Retina (tissue), 1 donor: ENCODE measurements at regions not wholly inside any gene's neighbourhood (a gene's known extent, or its start where the extent isn't known, plus 50 kb on each side); places are given as distances from the start of the nearest gene placed in this dataset.

Source experiments
- DNase-seq: peaks from one replicate; pipeline ENCODE4 v3.0.0-alpha.2; 2016

DNA sequence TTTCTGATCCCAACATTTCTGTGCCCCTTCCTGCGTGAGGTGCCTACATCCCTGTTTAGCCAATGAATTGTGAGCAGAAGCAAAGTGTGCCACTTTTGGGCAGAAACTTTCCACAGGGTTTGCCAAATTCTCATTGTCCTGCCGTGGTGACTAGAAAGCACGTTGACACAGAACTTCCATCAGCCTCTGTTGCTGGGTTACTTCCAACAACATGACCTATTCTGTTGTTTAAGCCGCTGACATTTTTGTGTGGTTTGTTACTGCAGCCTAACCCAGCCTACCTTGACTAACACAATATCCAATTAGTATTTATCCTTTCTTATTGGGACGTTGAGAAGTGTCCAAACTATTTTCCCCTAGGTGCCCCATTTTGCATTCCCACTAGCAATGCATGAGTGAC is 136.8 kb downstream of the URB2 start:
- DNase-seq, result no peak

DNA sequence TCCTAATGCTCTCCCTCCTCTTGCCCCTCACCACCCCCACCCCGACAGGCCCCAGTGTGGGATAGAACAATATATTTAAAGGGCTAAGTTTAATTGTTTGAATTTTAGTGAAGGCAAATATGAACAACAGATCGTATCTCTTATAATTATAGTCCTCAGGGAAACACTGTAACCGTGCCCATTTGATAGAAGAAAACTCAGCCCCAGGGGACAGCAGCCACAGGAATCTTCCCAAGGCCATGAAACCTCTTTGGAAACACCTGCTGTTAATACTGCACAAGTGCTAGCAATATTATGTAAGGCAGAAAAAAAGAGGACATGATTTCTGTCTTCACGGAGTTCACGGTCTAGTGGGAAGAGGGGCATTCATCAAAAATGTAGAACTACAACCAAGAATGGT is 142.2 kb downstream of the URB2 start:
- DNase-seq, result no peak

DNA sequence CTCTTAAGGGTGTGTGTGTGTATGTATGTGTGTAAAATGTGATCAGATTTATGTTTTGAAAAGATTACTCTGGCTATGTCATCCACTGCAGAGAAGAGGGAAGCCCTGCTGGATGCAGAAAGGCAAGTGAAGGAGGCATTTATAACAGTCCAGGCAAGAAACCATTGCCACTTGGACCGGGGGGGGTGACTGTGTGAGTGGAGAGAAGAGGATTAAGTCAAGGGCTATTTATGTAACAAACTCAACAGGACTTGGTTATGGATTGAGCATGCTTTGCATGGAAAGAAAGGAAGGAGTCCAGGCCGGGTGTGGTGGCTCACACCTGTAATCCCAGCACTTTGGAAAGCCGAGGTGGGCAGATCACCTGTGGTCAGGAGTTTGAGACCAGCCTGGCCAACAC is 143.0 kb downstream of the URB2 start:
- no peak for DNase-seq

DNA sequence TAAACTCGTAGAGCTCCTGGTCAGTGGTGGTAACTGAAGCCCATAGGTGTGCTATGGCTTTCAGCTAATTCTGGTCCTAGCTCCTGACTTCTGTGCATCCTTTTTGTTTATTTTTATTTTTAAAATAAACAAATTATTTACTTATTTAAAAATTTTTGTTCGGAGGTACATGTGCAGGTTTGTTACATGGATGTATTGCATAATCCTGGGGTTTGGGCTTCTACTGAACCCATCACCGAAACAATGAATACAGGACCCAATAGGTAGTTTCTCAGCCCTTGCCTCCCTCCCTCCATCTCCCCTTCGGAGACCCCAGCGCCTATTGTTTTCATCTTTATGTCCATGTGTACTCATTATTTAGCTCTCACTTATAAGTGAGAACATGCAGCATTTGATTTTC is 143.8 kb downstream of the URB2 start:
- DNase-seq, result no peak

DNA sequence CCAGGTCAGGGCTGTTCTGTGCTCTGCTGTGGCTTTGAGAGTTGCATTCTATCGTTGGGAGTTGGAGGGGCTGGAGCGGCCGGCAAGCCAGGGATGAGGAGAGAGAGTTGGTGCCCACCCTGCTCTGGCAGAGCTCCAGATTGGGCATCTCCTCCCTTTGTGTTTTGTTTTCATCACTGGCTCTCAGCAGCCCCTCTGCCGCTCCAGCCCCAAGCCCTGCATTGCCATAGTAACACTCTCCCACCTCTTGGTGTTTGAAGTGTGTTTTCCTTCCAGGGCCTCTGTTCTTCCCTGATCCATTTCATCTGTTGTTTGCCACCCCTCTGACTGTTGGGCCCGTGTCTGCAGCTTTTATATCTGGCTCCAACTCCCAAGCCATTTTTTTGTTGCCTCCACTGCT is 152.7 kb downstream of the URB2 start:
- DNase-seq, result peak; percentile 71

DNA sequence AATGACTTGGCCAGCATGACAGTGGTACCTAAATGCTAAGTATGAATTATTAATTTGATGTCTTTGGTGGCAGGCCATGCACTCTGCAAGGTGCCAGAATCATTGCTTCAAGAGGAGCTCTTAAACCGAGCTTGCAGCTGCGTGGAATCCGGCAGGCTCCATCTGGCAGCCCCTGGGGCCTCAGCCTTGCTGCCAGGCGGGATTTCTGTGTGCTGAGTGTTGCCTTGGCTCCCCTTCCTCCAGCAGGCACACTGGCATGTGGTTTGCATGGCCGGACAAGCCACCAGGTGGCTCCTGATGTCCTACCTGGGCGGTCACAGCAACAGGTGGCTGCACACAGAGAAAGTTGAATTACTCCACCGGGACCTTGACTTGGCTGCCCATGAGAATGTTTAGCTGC is 155.4 kb downstream of the URB2 start:
- DNase-seq, result peak; percentile 42

DNA sequence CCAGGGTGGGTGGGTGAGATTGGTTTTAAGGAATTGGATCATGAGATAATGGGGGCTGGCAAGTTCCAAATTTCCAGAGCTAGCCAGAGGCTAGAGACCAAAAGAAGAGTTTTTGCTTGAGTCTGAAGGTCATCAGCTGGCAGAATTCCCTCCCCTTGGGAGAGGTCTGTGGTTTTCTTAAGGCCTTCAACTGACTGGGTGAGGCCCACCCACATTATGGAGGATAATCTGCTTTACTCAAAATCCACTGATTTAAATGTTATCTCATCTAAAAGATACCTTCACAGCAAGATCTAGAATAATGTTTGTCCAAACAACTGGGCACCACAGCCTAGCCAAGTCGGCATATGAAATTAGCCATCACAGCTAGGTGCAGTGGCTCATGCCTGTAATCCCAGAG is 156.4 kb downstream of the URB2 start:
- DNase-seq, result no peak

DNA sequence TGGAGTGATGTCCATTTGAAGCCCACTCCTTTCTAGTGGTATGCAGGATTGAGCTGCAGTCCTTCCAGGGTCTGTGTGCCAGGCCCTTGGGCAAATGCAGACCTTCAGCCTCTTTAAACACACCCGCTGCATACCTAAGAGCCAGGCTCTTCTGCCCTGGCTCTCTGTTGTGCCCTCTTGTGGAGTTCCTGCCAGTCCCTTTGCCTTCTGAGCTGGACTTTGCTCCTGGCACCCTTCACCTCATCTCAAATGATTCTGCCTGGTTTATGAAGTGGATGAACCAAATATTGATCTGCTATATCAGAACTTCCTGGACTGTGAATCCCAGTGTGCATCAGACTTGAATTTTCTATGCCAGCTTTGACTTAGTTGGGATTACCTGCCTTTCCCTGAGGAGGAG is 158.8 kb downstream of the URB2 start:
- no peak for DNase-seq

DNA sequence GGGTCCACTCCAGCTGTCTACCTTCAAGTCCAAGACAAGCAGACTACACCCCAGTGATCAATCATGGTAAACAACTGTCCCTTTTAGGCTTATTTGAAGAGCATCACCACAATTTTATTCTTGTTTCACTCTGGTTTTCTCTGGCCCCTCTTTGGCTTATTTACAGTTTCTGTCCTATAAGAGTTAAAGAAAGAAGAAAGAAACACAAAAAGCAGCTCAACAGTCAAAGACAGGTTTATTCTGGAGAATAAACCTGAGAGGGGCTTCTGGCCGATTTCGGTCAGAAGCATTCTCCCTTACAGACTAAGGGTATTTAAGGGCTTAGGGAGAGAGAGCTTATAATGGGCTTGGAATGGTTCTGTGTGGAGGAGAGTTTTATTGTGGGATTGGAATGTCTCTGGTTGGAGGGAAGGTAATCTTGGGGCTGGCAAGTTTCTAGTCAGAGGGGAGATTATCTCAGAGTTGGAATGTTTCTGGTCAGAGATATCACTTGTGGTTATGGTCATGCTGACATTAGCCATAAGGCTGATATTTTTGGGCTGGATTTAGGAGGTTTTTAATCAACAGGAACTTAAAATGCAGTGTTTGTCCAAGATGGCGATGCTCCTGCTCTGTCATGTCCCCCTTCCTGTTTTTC is 161.0 kb downstream of the URB2 start:
- DNase-seq, result no peak

DNA sequence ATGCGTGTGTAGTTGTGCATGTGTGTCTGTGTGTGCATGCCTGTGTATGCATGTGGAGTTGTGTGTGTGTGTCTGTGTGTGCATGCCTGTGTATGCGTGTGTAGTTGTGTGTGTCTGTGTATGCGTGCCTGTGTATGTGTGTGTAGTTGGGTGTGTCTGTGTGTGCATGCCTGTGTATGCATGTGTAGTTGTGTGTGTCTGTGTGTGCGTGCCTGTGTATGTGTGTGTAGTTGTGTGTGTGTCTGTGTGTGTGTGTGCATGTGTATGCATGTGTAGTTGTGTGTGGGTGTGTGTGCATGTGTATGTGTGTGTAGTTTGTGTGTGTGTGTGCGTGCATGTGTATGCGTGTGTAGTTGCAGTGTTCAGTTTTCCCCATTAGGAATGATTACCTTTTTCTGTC is 162.0 kb downstream of the URB2 start:
- DNase-seq, result no peak

DNA sequence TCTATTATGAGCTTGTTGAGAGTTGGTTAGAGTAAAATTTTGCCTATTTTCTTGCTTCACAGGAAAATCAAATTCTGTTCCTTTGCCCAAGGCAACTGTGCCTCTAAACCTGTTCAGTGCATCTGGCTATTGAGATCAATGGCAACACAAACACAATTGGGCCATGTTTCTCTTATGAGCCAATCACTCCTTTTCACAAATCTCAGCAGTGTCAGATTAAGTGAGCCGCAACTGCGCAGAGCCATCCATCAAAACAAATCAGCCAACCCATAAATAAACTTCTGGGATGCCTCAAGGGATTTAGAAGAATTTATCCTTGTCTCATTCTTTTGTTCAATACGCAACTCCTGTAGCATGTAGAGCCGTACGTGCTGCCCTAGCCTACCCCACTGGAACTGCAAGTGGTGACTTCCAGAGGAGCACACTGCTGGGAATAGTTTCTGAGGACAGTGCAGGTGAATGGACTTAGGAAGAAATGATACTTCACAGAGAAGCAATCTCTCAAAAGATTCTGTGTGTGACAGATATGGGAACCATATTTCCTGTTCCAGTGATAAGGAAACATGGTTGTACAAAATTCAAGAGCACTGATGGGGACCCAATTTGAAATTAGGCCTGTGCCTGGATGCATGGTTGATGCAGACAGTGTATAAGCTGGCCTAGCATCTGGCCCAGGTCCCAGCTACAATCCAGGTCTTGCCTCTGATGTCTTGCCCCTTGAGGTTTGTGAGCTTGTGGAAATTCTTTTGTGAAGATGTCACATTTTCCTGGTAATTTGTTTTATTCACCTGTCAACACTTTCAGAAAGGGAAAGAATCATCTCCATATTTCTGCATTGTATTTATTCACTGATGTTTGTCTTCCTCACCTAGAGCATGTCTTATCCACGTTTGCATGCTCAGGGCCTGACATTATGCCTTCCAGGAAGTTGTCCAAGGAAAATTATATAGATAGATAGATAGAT is 166.2 kb downstream of the URB2 start:
- peak; percentile 31 for DNase-seq

DNA sequence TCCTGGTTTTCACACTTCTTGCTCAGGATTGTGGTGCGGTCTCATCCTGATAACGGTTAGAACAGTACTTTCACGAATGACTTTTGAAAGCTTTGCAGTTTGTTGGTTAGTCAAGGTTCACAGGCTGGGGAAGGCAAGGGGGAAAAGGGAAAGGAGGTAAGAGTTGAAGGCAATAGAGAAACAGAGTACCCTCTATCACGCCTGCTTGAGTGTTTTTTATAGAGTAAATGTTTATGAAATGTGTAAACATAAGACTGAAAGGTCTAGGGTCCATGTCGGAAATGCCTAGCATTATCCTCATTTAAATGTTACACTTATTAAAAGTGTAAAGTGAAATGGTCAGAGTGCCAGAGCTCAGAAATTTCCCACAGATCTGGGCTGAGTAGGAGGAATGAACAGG is 167.4 kb downstream of the URB2 start:
- DNase-seq, result no peak

DNA sequence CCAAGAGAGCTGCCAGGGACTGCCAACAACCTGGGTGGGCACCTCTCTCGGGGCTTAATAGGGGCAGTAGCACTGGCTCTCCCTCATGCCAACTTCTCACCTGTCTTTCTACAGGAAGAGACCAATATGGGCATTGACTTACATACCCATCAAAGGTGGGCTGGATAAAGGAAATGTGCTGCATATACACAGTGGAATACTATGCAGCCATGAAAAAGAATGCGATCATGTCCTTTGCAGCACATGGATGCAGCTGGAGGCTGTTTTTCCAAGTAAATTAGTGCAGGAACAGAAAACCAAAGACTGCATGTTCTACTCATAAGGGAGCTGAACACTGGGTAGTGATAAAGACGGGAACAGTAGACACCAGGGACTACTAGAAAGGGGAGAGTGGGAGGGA is 172.5 kb downstream of the URB2 start:
- DNase-seq, result no peak

DNA sequence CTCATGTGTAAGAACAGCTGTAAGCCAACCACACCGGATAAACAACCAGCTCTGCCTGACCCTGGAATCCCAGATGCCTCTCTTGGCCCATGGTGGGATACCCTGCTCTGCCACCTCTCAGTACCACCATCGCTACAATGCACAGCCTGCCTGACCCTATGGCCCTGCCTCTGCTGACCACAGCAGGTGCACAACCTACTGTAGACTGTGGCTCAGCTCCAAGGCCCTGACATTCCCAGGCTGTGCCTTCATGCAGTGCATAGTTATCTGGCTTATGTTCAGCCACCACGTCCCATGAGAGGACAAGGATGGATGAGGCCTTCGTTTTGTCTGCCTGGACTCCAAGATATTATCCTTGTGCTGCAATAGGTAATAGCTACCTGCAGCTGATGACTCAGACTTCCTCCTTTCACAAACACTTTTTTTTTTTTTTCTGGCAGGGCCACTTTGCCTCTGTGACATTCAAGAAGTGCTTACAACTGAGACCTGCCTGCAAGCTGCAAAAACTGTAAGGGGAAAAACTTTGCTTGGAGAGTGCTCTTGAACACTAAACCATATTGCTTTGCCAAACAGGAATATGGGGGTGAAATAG is 177.7 kb downstream of the URB2 start:
- DNase-seq, result no peak

DNA sequence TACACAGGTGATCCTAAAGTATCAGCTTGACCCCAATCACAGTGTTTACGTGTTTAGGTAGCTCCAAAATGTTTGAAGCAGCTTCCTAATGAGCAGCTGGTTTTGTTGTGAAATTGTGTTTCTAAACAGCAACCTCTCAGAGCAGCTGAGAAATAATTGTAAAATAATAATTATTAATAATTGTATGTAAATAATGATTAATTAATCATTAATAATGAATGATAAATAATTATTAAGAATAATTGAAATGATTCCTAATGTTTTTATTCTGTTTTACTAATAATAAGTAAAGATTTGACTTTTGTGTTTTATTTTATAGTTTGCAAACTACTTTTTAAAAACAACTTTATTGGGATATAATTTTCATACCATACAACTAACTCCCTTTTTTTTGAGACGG is 182.2 kb downstream of the URB2 start:
- DNase-seq, result no peak

DNA sequence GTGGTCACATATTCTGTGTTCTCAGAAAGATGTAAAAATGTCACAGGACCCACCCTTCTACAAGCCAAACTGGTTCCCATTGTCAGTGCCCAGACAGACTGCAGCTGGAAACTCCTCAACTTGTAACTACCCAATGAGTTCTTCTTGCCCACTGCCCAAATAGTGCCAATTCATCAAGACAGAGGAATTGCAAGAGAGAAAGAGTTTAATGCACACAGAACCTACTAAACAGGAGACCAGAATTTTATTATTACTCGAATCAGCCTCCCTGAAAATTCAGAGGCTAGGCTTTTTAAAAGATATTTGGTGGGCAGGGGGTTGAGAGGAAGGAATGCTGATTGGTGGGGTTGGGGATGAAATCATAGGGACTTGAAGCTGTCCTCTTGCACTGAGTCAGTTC is 184.1 kb downstream of the URB2 start:
- DNase-seq, result no peak

DNA sequence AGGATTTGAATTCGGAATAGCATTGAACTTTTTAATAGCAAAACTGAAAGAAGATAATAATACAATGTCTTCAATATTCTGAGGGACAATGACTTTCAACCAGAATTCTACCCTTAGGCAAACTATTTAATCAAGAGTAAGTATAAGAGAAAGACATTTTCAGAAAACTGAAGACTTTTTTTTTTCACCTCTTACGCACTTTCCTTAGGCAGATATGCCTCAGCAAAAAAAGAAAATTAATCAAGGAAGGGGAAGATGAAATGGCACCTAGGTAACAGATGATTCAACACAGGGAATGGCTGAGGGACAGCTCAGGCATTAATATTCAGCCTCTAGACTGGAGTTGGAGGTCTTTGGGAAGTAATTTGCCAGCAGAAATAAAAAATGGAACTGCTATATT is 184.9 kb downstream of the URB2 start:
- no peak for DNase-seq

DNA sequence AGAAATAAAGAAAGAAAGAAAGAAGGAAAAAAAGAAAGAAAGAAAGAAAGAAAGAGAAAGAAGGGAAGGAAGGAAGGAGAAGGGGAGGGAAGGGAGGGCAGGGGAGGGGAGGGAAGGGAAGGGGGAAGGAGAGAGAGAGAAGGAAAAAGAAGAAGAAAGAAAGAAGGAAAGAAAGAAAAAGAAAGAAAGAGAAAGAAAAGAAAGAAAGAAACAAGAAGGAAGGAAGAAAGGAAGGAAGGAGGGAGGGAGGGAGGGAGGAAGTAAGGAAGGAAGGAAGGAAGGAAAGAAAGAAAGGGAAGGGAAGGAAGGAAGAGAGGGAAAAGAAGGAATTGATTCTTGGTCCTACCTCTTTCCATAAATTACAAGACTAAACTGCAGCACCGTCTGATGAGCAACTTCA is 186.1 kb downstream of the URB2 start:
- no peak for DNase-seq

DNA sequence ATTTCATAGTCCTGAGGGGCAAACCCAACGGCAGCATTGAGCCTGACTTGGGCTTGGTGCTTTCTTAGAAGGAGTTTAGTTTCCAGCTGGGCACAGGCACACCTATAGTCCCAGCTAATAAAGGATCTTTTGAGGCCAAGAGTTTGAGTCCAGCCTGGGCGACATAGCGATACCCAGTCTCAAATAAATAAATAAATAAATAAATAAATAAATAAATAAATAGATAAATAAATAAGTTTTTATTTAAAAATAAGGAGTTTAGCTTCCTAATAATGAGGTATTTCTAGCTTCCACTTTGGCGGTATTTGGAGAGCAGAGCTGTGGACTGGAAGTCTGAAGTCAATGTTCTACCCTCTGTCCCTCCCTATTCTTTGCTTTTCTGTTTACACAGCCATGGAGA is 186.6 kb downstream of the URB2 start:
- DNase-seq, result no peak

DNA sequence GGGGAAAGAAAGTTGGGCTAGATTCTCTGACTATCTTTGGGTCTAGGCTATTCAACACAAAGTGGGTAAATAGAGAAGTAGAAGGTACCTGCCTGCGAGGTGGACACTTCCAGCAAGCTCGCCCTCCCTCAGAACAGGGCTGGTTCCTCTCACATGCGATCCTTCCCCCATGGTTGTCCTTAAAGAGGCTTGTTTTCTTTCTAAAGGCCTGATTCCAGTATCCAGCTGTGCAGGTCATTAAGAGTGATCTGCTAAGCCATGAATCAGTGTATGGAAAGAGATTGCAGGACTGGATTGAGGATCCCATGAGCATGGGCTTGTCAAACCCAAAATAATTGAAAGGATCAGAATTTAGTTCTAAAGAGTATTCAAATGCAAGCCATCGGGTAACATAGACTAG is 189.0 kb downstream of the URB2 start:
- no peak for DNase-seq

DNA sequence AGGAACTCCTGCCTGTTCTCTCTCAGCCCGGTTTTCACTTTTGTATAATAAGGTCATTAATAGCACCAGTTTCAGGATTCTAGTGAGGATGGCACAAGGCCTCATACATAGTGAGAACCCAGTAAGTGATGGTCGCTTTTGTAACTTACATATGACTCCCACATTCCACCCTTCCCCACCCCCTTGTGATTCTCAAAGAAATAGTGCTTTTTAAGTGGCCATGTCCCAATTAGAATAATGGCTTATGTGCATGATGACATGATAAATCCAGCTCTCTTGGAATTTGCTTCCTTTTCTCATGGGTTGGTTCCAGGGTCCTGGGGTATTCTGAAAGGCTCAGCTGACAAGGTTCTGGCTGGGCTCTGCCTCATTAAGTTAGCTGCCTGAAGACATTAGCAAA is 189.9 kb downstream of the URB2 start:
- no peak for DNase-seq

DNA sequence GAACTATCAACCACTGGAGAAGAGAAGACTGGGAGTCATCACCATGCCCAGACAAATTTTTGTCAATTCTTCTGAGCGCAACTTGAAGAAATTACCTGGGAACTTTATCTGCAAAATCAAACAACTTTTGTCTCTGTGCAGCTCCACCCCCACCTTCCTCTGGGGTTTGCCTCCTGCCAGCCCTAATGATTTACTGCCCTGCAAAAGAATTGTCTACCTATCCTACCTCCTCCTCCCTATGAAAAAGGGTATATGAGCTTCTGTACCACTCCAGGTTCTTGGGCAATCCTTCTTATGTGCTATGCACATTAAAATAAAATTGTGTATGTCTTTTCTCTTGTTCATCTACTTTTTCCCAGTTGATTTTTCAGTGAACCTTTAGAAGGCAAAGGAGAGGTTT is 191.9 kb downstream of the URB2 start:
- no peak for DNase-seq

DNA sequence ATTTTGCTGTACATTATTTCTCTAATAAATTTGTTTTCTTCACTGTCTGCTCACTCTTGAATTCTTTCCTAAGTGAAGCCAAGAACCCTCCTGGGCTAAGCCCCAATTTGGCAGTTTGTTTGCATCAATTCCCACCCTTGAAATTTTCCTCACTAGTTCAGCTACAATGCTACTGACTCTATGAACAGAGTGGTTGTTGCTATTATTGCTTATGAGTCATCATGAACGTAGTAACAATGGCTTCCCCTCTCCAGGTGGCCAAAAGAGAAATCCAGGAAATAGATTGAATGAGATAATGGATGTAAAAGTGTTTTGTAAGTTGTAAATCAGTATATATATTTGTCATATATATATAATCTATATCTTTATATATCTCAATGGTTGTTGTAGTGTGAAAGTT is 193.0 kb downstream of the URB2 start:
- DNase-seq, result no peak

DNA sequence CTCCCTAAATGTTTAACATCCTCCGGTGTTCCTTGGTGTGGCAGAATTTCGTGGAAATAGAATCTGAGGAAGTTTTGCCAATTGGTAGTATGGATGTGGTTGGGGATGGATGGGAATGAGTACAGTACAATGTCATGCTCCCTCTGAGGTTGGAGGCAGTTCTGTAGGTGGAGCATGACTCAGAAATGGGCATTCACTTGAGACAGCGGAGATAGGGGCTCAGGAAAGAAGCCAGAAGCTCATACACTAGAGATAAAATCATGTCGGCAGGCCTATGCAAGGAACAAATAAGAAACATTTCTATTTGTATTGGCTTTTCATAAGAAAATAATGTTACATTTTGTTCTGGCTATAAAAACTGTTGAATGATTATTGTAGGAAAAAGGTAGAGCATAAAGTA is 196.0 kb downstream of the URB2 start:
- no peak for DNase-seq
